ENCODE measurements at regions not wholly inside any gene's neighbourhood (a gene's known extent, or its start where the extent isn't known, plus 50 kb on each side); places are given as distances from the start of the nearest gene placed in this dataset.

GRCh38 chrX:44061968-44062614, 88.9 kb upstream of the NDP start:
- TF ChIP-seq CTCF (conservative IDR thresholded peaks at IDR 0.05), result no peak
- Histone ChIP-seq H3K9ac (ENCODE audit: extremely low read depth, insufficient read length, low read length) (no peak overlapping the region), H2BK5ac (ENCODE audit: insufficient read length, low read length) (no peak overlapping the region), H4K20me1 (ENCODE audit: control insufficient read depth, insufficient read depth, insufficient read length) (no peaks in the 10 kb centered on the region), H4K5ac (ENCODE audit: insufficient read length, low read depth, low read length) (no peak overlapping the region), H3K56ac (ENCODE audit: insufficient read length, low read depth, low read length) (no peak overlapping the region), H3K9me3 (ENCODE audit: control insufficient read depth, low read depth, low read length) (peaks cover 33% of the 10 kb centered on the region), H3K14ac (ENCODE audit: insufficient read depth, low read length) (no peak overlapping the region), H3K23ac (ENCODE audit: insufficient read length, low read depth, low read length) (no peak overlapping the region), H3T11ph (ENCODE audit: low read length) (no peak overlapping the region), H2BK15ac (ENCODE audit: low read depth, low read length) (no peak overlapping the region), H2AK5ac (ENCODE audit: insufficient read length, low read length) (no peak overlapping the region), H3K18ac (ENCODE audit: insufficient read length, low read depth, low read length) (no peak overlapping the region), H3K27ac (ENCODE audit: insufficient read length, low read depth, low read length) (no peak overlapping the region), H4K91ac (ENCODE audit: insufficient read length, low read depth, low read length) (no peak overlapping the region), H3K23me2 (ENCODE audit: insufficient read length, low read depth, low read length, poor library complexity, severe bottlenecking) (no peaks in the 10 kb centered on the region), H3K4ac (ENCODE audit: low read depth, low read length) (no peak overlapping the region), H2AFZ (ENCODE audit: low read length) (no peak overlapping the region), H2BK12ac (ENCODE audit: insufficient read length, low read depth, low read length) (no peak overlapping the region), H3K4me2 (ENCODE audit: insufficient read depth, insufficient read length, low read length) (no peak overlapping the region), H2BK120ac (ENCODE audit: low read depth, low read length, poor library complexity, severe bottlenecking) (no peak overlapping the region), H3K4me1 (ENCODE audit: insufficient read depth, low read length) (no peaks in the 10 kb centered on the region), H4K8ac (replicated peaks; ENCODE audit: insufficient read length, low read depth, low read length) (no peak overlapping the region), H3K79me2 (ENCODE audit: insufficient read depth, low read length) (no peaks in the 10 kb centered on the region), H3K79me1 (ENCODE audit: insufficient read depth, low read depth, low read length, poor library complexity, severe bottlenecking) (no peaks in the 10 kb centered on the region), H2BK20ac (ENCODE audit: low read depth, low read length, poor library complexity, severe bottlenecking) (no peak overlapping the region), H3K27me3 (ENCODE audit: insufficient read depth, low read length) (no peaks in the 10 kb centered on the region)
- Mint-ChIP-seq H3K4me3 (no peak overlapping the region), H3K4me1 (no peaks in the 10 kb centered on the region), H3K9me3 (peaks cover 51 to 64% of the 10 kb centered on the region in 2 experiments), H3K36me3 (ENCODE audit: insufficient read depth in 1 of 3, low read depth in 3 of 3) (peaks cover 4 to 6% (median 4%) of the 10 kb centered on the region in 3 experiments; a peak in 4 of 7 replicates), H3K27ac (no peak overlapping the region), H3K27me3 (ENCODE audit: low read depth) (peaks cover 1% of the 10 kb centered on the region; the same call in 1 of the 2 replicates)
- no peak for DNase-seq
- no CpG with 5 or more reads among the region's 4 CpGs for WGBS (ENCODE audit: extremely low coverage, insufficient read length, low lambda C conversion rate)
